Endothelial cell (in vitro differentiated cells): ENCODE measurements at regions not wholly inside any gene's neighbourhood (a gene's known extent, or its start where the extent isn't known, plus 50 kb on each side); places are given as distances from the start of the nearest gene placed in this dataset.

Experiments
- DNase-seq: peaks from one replicate; pipeline ENCODE4 v3.0.0; 2021; ENCODE audit warnings: low spot score
- H3K27ac Mint-ChIP-seq: one replicate; pipeline ENCODE4 v1.8.0; 2021; ENCODE audit warnings: mixed read lengths, inconsistent platforms; ENCODE audit not compliant: unreplicated experiment
- H3K27me3 Mint-ChIP-seq: one replicate; pipeline ENCODE4 v1.8.0; 2021; ENCODE audit warnings: mild to moderate bottlenecking, moderate library complexity, mixed read lengths, inconsistent platforms; ENCODE audit not compliant: unreplicated experiment
- H3K36me3 Mint-ChIP-seq: one replicate; pipeline ENCODE4 v1.8.0; 2021; ENCODE audit warnings: mild to moderate bottlenecking, low read depth, mixed read lengths, inconsistent platforms; ENCODE audit not compliant: unreplicated experiment
- H3K4me1 Mint-ChIP-seq: one replicate; pipeline ENCODE4 v1.8.0; 2021; ENCODE audit warnings: mild to moderate bottlenecking, mixed read lengths, inconsistent platforms; ENCODE audit not compliant: unreplicated experiment
- H3K4me3 Mint-ChIP-seq: one replicate; pipeline ENCODE4 v1.8.0; 2021; ENCODE audit warnings: mild to moderate bottlenecking, mixed read lengths, inconsistent platforms; ENCODE audit not compliant: unreplicated experiment
- H3K9me3 Mint-ChIP-seq: one replicate; pipeline ENCODE4 v1.8.0; 2021; ENCODE audit warnings: mixed read lengths, inconsistent platforms; ENCODE audit not compliant: unreplicated experiment
- TF ChIP-seq, protein P1 (sequence below): fragments of 200-600 bp; sonication (generic); IDR thresholded peaks from one replicate; pipeline ENCODE4 v1.5.0; 2021; ENCODE audit warnings: antibody characterized with exemption; ENCODE audit not compliant: unreplicated experiment

DNA sequence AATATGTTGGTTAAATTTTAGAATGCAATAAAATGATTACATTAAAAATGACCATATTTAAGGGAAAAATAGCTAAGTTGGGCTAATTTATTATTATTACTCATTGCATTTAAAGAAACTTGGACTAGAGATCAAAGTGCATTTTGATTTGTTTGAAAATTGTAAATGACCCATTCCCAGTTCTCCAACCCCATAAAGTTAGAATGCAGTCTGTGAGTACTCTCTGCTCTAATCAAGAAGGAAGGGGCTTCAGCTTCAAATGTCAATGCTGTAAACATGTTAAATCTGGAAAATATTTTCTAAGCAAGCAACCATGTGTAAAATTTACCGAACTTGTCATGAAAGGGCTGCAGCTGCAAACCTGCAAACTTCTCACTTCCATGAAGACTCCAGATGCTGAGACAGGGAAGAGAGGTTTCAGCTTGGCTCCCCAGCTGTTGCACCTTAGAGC, 232.7 kb downstream of the TTLL7 start:
- no peaks in the 10 kb centered on the region for H3K36me3 Mint-ChIP-seq
- H3K4me1 Mint-ChIP-seq: no peaks in the 10 kb centered on the region
- TF ChIP-seq, protein P1, sequence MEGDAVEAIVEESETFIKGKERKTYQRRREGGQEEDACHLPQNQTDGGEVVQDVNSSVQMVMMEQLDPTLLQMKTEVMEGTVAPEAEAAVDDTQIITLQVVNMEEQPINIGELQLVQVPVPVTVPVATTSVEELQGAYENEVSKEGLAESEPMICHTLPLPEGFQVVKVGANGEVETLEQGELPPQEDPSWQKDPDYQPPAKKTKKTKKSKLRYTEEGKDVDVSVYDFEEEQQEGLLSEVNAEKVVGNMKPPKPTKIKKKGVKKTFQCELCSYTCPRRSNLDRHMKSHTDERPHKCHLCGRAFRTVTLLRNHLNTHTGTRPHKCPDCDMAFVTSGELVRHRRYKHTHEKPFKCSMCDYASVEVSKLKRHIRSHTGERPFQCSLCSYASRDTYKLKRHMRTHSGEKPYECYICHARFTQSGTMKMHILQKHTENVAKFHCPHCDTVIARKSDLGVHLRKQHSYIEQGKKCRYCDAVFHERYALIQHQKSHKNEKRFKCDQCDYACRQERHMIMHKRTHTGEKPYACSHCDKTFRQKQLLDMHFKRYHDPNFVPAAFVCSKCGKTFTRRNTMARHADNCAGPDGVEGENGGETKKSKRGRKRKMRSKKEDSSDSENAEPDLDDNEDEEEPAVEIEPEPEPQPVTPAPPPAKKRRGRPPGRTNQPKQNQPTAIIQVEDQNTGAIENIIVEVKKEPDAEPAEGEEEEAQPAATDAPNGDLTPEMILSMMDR: no peak
- peaks cover 2% of the 10 kb centered on the region for H3K27me3 Mint-ChIP-seq
- no peak overlapping the region for H3K27ac Mint-ChIP-seq
- no peak for DNase-seq
- no peak overlapping the region for H3K4me3 Mint-ChIP-seq
- no peaks in the 10 kb centered on the region for H3K9me3 Mint-ChIP-seq

DNA sequence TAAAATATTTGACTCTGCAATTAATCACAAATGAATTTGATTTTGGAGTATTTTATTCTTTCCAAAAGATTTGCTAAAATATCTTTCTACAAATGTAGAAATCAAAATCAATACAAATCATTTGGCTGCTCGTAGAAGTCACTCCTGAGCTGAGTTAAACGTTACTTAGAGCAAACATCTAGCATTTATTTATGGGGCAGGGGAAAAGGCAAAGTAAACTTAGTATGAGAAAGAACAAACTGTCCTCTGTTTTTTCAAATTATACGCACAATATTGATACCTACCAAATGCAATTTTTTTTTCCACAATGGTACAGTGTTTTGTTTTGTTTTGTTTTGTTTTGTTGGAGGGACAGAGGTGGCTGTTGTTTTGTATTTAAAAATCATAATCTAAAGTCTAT, 233.8 kb downstream of the TTLL7 start:
- peaks cover 2% of the 10 kb centered on the region for H3K27me3 Mint-ChIP-seq
- no peak for DNase-seq
- no peaks in the 10 kb centered on the region for H3K9me3 Mint-ChIP-seq
- no peaks in the 10 kb centered on the region for H3K36me3 Mint-ChIP-seq
- no peaks in the 10 kb centered on the region for H3K4me1 Mint-ChIP-seq
- TF ChIP-seq, protein P1: no peak
- H3K4me3 Mint-ChIP-seq: no peak overlapping the region
- H3K27ac Mint-ChIP-seq: no peak overlapping the region

- Mint-ChIP-seq H3K4me1 (no peaks in the 10 kb centered on the region), H3K36me3 (no peaks in the 10 kb centered on the region), H3K27me3 (peaks cover 2% of the 10 kb centered on the region), H3K27ac (no peak overlapping the region), H3K9me3 (no peaks in the 10 kb centered on the region), H3K4me3 (no peak overlapping the region)
- DNase-seq: no peak
- TF ChIP-seq, protein P1: no peak
Measured at GRCh38 chr1:83764209-83764608, 234.7 kb downstream of the TTLL7 start.

GRCh38 chr1:83763361-83764095, 235.4 kb downstream of the TTLL7 start:
- H3K27me3 Mint-ChIP-seq: peaks cover 2% of the 10 kb centered on the region
- no peak for DNase-seq
- no peaks in the 10 kb centered on the region for H3K4me1 Mint-ChIP-seq
- TF ChIP-seq, protein P1: no peak
- no peaks in the 10 kb centered on the region for H3K9me3 Mint-ChIP-seq
- H3K36me3 Mint-ChIP-seq: no peaks in the 10 kb centered on the region
- no peak overlapping the region for H3K27ac Mint-ChIP-seq
- H3K4me3 Mint-ChIP-seq: no peak overlapping the region

GRCh38 chr1:83762416-83762815, 236.5 kb downstream of the TTLL7 start:
- Mint-ChIP-seq H3K27ac (no peak overlapping the region), H3K4me3 (no peak overlapping the region), H3K4me1 (no peaks in the 10 kb centered on the region), H3K9me3 (no peaks in the 10 kb centered on the region), H3K36me3 (no peaks in the 10 kb centered on the region), H3K27me3 (peaks cover 2% of the 10 kb centered on the region)
- DNase-seq: no peak
- TF ChIP-seq, protein P1: no peak
